ENCODE measurements at regions not wholly inside any gene's neighbourhood (a gene's known extent, or its start where the extent isn't known, plus 50 kb on each side); places are given as distances from the start of the nearest gene placed in this dataset.
"Not testable (repeated sequence)": the region's sequence is repeated elsewhere in the genome, so short reads cannot be mapped to it uniquely, and the experiment has no call there.

DNA sequence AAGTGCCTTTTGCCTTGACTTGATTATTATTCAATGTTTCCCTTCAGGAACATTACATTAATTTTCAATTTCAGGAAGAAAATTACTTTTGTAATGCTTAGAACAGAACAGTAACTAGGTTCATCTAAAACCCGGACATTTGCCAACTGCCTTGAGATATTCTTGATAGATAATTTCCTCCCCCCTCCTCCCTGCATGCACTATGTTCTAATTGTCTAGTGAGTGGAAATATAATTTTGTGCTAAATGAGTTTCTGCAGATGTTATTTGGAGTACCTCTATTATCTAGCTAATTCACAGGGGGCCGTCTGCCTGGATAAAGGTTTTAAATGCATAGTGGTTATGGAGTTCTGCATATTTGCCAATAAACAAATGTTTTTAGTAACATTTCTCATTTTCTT, 200.3 kb upstream of the SLC39A10 start:
- no peak for DNase-seq

DNA sequence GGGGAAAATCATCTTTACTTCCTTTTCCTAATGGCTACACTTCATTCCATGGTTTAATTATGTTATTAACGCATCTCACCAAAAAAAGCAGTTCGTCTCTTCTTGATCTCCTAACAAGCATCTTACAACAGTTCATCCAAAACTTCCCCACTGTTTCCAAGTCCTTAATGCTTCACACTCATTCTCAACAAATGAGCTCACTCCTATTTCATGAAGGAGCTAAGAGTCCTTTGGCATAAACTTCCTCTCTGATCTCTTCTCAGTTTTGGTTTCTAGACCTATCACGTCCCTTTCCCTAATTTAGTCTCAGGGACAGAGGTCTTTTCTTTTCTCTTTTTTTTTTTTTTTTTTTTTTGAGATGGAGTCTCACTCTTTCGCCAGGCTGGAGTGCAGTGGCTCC, 205.9 kb upstream of the SLC39A10 start:
- DNase-seq, result no peak

DNA sequence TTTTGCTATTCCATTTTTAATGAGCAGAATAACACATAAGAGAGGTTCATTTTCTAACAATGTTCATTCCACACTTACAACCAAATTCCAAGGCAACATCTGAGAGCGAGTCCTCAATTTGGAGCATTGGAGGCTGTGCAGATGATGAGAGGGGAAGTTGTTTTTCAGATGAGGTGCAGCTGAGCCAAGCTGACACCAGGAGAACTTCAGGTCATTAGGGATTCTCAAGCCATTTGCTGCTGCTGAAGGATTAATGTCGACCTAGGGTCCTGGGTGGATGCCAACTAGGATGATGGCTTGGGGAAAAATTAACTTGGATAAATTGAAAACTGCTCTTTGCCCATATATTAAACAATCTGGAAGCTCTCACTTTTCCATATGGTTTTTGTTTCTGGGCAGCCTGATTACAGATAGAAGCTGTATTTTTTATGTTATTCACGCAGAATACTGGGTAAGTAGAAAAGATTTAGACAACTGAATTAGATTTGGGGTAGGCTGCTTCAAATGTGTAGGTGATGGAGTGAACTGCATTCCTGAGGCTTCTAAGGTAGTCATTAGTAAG, 206.4 kb upstream of the SLC39A10 start:
- DNase-seq, result peak in 1 of 2 experiments; percentile 57

DNA sequence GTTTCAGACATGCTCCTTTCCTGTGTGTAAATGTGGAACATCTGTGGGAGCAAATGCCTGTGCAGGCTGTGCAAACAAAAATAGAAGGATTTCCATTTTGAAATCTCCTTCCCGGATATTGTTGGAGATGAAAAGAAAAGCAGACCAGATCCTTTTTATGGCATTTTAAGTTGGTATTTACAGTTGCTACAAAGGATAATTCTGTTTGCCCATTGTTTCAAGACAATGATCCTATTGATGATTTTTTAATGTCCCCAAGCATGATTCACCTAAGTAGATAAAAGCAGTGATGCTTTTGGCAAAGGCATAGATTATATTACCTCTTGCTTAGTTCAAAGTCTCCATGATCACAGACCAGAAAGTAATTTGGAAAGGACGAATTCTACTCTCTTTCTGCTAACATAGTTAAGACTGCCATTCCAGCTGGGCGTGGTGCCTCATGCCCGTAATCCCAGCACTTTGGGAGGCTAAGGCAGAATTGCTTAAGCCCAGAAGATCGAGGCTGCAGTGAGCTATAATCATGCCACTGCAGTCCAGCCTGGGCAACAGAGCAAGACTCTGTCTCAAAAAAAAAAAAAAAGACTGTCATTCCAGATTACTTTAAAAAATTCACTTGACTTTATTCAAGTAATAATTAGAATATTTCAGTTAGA, 209.6 kb upstream of the SLC39A10 start:
- no peak for DNase-seq

DNA sequence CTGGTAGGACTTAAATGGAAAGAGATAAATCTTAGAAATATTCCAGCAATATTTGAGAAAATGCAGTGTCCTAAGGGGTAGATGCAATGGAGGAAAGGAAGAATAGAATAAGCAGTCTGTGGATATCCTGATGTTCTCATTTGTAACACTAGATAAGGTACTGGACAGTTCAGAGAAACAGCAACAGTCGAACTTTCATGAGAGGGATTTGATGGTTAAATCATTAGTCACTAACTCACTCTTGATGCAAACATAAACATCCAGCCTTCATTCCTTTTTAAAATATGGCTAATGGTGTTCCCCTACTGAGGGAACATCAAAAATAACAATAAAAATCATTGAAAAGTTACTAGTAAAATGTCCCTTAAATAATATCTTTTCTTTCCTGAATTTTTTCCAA, 211.4 kb upstream of the SLC39A10 start:
- no peak for DNase-seq

DNA sequence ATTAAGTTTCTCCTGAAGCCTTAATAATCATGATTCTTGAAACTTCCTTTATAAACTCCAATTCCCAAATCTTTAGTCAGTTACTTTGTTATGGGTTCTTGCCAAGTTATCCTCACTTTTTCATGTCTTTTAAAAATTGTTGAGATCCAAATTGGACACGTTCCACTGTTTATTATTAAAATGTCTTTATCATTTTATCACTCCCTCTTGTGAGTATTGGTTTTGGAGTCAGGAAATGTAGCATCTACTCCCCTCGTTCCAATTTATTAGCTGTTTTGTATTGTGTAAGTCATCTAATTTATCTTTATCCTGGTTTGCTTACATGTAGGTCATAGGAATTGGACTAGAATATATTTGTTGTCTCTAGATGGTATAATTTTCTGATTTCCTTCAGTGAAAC, 213.1 kb upstream of the SLC39A10 start:
- DNase-seq, result no peak

DNA sequence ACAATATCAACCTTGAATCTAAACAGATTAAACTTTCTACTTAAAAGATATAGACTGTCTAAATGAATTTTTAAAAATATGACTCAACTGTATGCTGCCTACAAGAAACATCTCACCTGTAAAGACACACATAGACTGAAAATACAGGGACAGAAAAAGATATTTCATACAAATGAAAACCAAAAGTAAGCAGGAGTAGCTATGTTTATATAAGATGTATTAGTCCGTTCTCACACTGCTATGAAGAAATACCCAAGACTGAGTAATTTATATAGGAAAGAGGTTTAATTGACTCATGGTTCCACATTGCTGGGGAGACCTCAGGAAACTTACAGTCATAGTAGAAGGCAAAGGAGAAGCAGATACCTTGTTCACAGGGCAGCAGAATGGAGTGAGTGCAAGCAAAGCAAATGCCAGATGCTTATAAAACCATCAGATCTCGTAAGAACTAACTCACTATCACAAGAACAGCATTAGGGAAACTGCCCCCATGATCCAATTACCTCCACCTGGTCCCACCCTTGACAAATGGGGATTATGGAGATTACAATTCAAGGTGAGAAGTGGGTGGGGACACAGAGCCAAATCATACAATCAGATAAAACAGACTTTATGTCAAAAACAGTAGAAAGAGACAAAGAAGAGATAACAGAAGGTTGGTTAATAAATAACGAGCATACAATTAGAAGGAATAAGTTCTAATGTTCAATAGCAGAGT, 214.4 kb upstream of the SLC39A10 start:
- no peak for DNase-seq

DNA sequence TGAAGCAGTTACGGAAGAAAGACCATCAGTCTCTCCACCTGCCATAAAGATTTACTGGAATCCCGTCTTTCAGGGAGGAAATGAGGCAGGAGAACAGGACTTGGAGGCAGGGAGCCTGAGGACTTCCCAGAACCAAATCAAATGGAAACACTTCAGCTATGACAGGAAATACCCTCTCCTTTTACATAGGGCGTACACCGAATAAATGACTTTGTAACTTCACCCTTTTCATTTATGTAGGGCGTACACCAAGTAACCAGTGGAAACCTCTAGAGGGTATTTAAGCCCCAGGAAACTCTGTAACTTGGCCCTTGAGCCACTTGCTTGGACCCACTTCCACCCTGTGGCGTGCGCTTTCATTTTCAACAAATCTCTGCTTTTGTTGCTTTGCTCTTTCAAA, 218.3 kb upstream of the SLC39A10 start:
- no peak for DNase-seq

DNA sequence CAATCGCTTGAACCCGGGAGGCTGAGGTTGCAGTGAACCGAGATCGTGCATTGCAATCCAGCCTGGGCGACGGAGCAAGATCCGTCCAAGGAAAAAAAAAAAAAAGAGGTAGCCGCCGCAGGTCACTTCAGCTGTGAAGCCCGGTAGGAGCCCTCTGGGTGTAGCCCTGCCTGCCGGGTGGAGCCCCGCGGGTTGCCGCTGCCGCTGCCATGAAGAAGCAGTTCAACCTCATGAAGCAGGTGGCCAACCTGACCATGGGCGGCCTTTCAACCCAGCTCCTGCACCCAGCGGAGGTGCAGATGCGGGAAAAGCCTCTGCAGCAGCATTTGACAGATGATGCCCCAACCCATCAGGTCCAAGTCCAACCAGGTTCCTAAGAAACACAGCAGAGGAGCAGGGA, 219.5 kb upstream of the SLC39A10 start:
- no peak for DNase-seq

DNA sequence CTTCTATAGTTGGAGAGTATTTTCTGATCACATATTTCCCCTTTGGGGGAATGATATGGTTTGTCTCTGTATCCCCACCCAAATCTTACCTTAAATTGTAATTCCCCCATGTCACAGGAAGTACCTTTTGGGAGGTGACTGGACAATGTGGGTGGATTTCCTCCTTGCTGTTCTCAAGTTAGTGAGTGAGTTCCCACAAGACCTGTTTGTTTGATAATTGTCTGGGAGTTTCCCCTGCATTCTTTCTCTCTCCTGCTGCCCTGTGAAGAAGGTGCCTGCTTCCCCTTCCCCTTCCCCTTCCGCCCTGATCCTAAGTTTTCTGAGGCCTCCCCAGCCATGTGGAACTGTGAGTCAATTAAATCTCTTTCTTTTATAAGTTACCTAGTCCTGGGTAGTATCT, 222.7 kb upstream of the SLC39A10 start:
- no peak for DNase-seq

DNA sequence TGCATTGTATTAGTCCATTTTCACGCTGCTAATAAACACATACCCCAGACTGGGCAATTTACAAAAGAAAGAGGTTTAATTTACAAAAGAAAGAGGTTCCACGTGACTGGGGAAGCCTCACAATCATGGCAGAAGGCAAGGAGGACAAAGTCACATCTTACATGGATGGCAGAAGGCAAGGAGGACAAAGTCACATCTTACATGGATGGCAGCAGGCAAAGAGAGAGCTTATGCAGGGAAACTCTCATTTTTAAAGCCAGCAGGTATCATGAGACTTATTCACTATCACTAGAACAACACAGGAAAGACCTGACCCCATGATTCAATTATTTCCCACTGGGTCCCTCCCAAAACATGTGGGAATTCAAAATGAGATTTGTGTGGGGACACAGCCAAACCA, 223.3 kb upstream of the SLC39A10 start:
- DNase-seq, result not testable (repeated sequence)

DNA sequence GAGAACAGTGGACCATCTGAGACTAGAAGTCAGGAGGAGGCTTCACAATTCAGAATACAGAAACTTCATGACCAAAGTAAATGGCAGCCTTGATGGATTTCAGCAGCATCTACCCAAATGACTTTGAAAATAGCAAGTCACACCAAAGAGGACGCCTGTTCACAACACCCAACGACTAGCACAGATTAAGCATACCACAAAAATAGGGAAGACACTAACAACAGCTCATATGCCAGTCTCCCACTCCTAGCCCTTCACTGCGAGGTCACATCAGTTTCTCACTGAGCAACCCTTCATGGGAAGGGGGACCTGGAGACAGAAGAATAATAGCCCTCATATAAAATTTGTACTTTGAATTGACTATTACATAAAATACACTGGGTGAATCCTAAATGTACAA, 228.4 kb upstream of the SLC39A10 start:
- no peak for DNase-seq

DNA sequence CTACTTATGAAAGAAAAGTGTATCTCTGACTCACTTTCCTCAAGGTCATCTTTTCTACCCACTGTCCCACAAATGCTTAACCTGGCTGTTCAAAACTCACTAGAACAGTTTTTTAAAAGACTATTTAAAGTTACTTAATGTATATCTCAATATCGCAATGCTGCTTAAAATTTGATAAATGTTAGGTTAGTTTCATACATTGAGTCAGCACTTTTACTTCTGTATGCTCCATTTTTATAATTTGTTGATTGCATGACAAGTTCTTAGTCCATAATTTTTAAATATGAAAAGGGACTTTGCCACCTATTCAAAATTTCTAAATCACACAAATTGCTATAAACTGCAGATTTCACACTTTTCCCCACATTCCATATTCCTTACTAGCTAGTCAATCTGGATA, 231.7 kb upstream of the SLC39A10 start:
- DNase-seq, result no peak

DNA sequence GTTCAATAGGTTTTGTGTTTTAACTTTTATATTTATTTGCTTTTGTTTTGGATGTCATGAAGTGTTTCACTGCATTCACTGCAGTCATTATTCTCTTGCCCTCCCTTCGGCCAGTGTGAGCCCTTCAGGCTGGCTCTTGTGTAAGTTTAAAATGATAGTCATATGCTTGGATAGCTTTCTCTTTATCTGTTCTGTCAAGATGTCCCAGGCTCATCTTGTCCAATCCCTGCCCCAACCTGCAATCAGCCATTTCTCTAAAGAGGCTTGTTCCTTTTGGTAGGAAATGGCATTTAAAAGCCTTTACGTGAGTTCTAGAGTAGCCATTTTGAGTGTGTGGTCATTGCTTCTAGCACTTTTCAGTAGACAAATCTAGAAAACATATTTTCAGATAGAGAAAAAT, 238.0 kb upstream of the SLC39A10 start:
- DNase-seq, result no peak

DNA sequence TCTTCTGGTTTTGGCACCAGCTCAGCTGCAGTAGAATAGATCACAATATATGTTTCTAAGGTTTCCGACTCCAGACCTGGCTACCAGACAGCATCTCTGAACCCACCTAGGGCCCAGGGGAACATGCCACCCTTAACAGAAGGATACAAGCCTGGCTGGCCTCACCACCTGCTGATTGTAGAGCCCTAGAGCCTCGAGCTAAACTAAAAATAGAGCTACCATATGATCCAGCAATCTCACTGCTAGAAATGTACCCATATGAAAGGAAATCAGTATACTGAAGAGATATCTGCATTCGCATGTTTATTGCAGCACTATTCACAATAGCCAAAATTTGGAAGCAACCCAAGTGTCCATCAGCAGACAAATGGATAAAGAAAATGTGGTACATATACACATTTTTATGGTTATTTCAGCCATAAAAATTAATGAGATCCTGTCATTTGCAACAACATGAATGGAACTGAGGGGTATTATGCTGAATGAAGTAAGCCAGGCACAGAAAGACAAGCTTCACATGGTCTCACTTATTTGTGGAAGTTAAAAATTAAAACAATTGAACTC, 242.4 kb upstream of the SLC39A10 start:
- DNase-seq, result no peak

DNA sequence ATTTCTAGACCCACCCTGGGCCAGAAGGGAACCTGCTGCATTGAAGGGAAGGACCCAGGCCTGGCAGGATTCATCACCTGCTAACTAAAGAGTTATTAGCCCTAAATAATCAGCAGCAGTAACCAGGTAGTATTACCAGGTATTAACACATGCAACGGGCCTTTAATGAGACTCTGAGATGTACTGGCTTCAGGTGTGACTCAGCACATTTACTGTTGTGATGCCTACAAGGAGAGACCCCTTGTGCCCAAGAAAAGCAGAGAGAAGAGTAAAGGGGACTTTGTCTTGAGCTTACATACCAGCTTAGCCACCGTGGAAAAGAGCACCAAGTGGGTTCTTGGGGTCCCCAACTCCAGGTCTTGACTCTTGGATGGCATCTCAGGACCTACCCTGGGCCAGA, 243.1 kb upstream of the SLC39A10 start:
- no peak for DNase-seq

DNA sequence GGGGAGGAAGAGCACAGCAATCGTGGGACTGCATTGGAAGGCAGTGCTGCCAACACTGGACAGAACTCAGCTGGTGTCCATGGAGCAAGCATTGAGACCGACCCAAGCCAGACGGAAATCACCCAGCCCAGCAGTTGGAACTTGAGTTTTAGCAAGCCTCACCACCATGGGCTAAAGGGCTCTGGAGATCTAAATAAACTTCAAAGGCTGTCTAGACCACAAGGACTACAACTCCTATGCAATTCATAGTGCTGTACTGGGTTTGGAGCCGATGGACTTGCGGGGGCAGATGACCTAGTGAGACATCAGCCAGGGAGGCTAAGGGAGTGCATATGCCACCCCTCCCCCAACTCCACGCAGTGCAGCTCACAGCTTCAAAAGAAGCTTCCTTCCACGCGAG, 243.6 kb upstream of the SLC39A10 start:
- no peak for DNase-seq

DNA sequence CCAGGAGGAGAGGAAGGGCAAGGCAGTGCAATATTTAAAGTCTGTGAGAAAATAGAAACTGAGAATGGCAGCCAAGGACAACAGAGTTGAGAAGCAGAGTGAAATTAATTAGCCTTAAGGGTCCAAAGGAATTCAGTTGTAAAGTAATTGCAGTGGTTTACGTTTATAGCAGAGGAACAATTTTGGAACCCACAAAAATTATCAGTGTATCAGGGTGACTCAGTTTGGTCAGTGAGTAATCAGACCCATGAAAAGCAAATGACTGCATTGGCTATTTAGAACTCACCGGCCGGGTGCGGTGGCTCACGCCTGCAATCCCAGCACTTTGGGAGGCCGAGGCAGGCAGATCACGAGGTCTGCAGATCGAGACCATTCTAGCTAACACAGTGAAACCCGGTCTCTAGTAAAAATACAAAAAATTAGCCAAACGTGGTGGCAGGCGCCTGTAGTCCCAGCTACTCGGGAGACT, 245.8 kb upstream of the SLC39A10 start:
- no peak for DNase-seq

DNA sequence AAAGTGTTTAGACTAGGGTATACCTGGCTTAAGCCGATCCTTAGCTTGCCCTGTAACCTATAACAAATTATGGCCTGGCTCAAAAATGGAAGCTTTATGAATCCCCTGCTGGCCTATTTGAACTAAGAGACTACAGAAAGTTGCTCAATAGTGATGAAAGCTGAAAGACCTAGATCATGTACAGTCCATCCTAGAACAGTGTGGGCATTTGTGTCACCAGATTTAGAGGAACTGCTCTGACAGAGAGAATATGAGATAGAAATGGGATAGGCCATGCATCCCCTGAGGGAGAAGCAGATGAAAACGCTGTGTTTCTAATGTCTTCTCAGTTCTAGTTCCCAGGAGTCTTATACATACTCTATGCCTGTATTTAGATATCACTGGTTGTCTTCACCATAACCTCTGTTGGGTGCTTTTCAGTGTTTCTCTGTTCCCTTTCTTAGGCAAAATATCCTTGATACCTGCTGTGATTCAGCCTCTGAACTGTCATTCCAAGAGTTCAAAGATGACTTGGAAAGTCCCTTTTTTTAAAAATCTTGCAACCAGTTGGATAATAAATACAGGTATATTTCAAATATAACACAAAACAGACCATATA, 246.9 kb upstream of the SLC39A10 start:
- DNase-seq, result no peak

DNA sequence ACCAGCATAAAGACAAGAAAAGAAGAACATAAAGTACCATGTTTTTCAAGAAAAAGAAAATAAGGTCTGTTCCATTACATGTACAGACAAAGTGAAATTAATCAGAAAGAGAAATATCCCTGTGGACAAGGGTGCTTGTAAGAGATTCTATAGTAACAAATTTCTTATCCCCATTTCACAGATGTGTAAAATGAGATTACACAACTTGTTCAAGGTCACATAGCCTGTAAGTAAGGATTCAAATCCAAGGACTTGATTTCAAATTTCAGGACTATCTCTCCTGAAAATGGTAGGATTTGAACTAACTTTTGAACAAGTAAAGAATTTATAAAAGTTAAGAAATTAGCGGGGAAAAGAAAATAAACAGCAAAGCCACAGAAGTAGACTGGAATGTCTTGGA, 248.2 kb upstream of the SLC39A10 start:
- DNase-seq, result no peak

DNA sequence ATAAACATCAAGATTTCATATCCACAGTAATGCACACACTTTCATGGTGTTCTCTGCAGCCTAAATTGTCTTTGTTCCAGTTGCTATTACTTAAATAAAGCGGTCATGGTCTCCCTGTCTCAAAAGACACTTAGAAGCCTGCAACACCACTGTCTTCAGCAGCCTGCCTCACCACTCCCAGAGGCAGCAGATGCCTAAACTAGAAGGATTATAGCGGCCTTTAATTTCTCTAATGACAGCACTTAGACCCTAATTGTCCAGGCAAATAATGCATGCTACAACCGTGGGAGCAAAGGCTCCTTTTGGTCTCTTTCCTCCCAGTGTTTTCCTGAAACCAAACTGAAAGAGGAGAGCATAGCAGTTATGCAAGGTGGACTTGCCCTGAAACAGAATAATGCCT, 248.8 kb upstream of the SLC39A10 start:
- DNase-seq, result no peak

DNA sequence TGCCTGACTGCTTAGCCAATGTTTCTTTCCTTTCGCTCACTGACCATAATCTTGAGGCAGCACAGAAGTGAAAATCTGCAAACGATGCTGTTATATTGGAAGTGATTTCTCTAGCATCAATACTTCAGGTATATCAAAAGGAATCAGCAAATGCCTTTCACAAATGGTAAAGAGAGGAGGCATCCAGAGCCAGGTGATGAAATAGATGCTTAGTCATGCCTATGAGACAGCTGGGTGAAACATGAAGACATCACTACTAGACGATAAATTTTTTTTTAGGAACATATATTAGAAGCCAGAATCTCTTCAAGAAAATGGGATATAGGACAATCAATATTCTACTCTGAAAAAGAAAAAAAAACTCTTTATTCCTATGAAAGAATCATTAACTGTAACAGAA, 249.2 kb upstream of the SLC39A10 start:
- no peak for DNase-seq

DNA sequence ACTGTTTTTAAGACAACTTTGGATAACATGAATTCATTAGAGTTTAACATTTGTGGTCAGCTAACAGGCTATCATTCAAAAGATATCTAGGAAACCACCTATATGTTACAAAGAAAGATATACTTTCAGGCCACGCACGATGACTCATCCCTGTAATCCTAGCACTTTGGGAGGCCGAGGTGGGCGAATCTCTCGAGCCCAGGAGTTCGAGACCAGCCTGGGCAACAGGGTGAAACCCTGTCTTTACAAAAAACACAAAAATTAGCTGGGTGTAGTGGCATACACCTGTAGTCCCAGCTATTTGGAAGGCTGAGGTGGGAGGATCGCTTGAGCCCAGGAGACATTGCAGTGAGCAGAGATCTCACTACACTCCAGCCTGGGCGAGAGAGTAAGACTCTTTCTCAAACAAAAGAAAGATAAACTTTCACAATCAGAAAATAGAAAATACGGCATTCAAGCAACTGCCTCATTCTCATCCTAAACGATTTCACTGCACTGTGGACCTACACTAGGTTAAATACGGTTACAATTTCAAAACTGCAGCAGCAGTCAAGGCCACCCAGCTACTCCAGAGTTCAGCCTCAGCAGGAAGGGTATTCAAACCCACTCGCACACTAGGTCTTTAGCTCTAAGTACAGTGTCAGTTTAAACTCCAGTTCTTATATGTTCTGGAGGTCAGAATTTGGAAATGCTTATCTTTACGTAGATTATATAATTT, 250.0 kb upstream of the SLC39A10 start:
- no peak for DNase-seq
